ENCODE measurements at regions not wholly inside any gene's neighbourhood (a gene's known extent, or its start where the extent isn't known, plus 50 kb on each side); places are given as distances from the start of the nearest gene placed in this dataset.

DNA sequence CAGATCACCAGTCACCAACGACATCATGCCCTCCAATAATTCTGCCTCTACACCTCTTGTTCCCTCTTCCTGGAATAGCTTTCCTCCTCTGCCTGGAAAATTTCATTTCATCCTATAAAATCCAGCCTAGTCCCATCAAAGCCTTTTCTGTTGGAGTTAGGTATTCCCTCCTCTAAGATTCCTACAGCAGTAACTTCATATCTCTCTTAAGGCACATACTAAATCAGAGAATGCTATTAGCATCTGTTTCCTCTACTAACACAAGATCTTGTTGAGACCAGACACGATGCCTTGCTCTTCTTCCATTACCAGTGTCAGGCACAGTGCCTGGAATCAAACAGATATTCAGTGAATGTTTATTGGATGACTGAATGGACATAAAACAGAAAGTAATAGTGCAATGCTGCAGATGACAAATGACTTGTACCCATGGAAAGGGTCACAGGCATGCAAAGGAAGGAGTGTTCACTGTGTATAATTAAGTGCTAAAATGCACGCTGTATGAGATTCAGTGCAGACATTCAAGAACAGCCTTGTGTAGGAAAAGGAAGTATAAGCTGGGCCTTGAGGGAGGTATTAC lies 342.0 kb upstream of the ACVR2A start:
- no peak for DNase-seq (ENCODE audit: low spot score)

DNA sequence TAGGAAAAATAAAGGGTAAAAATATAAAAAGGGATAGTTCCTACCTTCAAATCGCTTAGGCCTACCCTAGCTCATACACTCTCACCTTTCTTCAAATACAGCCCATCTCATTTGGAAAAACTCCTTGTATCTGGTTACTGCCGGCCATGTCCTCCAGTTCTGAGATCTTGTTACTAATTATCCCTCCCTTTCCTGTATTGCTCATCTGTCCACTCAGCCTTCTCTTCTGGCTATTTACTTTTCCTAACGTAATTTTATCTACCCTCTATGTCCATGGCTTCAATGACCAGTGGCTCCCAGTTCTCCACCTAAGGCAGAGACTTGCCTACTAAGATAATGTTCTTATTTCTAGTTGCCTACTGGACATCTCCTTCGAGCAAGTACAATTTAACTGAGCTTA lies 342.9 kb upstream of the ACVR2A start:
- DNase-seq (ENCODE audit: low spot score) = no peak

DNA sequence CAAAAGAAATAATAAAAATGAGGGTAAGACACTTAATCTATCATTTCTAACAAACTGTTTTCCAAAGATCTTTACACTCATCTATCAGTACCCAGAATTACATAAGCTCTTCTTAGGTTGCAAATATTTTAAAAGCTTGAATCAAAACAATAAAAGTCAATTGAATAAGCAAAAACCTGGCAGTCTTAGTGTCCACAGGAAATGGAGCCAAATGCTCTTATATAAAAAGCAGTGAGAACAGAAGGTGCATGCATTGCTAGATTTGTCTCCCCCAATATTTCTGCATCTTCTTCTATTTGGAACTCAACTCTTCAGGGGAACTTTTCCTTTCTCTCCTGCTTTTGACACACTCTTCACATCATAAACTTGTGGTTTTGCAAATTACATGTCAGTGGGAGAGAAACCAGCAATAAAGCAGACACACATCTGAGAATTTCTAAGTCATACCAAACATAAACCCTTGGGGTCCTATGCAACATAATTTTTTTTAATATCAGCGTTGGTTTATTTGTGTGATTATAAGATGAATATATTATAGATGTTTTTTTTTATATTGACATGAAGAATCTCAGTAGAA lies 343.9 kb upstream of the ACVR2A start:
- no peak for DNase-seq (ENCODE audit: low spot score)

GRCh38 chr2:147500229-147500628 lies 344.6 kb upstream of the ACVR2A start:
- no peak for DNase-seq (ENCODE audit: low spot score)

DNA sequence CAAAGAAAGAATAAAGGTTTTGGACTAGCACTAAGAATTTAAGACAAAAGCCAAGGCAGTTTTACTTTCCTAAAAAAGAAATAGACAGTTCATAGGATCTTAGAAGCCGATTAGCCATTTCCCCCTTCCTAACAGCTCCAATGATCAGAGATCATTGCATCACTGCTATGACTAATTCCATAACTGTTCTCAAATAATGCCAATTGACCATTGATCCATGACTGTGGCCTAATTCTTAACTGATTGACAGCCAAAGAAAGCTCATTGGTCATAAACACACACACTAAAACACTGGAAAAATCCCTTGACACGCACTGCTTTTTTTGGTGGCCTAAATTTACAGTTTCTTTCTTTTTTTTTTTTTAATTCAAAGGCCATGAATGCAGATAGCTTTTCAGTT lies 345.0 kb upstream of the ACVR2A start:
- DNase-seq (ENCODE audit: low spot score) = no peak

DNA sequence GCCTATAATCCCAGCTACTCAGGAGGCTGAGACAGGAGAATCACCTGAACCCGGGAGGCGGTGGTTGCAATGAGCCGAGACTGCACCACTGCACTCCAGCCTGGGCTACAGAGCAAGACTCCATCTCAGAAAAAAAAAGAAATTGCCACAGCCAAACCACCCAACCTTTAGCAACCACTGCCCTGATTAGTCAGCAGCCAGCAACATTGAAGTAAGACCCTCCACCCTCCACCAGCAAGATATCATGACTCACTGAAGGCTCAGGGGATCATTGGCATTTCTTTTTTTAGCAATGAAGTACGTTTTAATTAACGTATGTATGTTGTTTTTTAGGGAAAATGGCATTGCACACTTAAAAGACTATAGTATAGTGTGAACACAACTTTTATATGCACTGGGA lies 349.1 kb upstream of the ACVR2A start:
- DNase-seq (ENCODE audit: low spot score) = no peak

DNA sequence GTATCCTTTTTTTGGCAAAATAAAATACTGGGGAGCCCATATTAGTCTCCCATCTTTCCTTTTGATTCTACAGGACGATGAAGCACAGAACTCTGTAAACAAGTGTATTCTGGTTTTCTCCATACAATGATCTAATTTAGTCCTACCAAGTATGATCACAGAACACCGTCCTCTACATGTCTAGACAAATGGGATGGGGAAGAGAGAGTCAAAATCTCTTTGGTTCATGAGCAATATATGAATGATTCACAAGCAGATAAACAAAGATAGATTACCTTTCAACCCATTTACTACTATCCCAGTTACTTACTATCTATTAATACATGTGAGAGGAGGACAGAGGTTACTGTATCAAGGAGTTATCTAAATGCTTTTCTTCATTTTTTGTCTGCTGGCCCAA lies 352.4 kb upstream of the ACVR2A start:
- no peak for DNase-seq (ENCODE audit: low spot score)

DNA sequence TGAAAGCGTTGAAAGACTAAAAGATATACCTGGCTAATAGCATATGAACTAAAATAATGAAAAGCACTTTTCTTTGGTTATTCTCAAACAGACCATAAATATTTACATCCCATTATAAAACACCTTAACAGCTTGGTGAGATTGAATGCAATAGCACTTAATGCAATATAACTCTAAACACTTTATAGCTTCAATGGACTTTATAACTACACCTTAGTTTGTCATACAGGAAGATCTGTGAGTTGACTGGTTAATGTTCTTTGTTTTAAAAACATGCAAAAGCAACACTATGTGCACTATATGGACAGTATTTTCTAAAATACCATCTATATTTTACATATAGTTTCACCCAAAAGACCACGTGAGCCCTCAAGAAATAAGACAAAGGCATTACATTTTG lies 353.3 kb upstream of the ACVR2A start:
- DNase-seq (ENCODE audit: low spot score) = no peak

- no peak for DNase-seq (ENCODE audit: low spot score)
Observed at GRCh38 chr2:147490401-147491261, 354.2 kb upstream of the ACVR2A start.

DNA sequence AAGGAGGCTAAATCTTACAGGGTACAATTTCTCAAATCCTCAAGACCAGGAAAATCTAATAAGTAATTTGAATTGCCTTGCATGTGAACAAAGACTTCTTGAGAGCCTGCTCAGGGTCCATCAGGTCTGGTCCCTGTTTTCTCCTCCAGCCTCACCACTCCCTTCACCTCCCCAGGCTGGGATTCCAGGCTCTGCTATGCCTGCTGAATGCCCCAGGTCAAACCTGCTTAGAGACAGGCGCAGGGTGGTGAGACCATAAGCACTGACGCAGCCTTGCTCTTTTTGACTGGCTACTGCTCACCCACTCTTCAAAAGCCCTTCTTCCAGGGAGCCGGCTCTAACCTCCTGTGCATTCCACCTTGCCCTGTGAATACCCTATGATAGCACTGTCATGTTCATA lies 356.4 kb upstream of the ACVR2A start:
- DNase-seq (ENCODE audit: low spot score) = no peak

DNA sequence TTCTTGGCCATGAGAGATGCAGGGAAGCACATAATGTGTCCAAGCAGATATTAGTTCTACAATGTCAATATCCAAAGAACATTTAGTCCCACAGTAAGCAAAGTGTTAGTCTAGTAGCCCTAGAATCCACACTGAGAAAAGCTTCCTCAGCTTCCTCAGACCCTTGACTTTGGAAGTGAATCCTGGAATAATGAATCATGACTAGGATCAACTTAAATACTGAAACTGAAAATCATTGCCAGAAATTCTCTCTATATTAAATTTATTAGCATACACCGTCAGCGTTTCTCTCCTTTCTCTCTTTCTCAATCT lies 356.9 kb upstream of the ACVR2A start:
- no peak for DNase-seq (ENCODE audit: low spot score)

GRCh38 chr2:147487286-147487977 lies 357.4 kb upstream of the ACVR2A start:
- no peak for DNase-seq (ENCODE audit: low spot score)

- no peak for DNase-seq (ENCODE audit: low spot score)
Observed at GRCh38 chr2:147485210-147485851, 359.5 kb upstream of the ACVR2A start.

- DNase-seq (ENCODE audit: low spot score) = no peak
Observed at GRCh38 chr2:147483911-147484310, 360.9 kb upstream of the ACVR2A start.

- no peak for DNase-seq (ENCODE audit: low spot score)
Observed at GRCh38 chr2:147482916-147483669, 361.7 kb upstream of the ACVR2A start.

DNA sequence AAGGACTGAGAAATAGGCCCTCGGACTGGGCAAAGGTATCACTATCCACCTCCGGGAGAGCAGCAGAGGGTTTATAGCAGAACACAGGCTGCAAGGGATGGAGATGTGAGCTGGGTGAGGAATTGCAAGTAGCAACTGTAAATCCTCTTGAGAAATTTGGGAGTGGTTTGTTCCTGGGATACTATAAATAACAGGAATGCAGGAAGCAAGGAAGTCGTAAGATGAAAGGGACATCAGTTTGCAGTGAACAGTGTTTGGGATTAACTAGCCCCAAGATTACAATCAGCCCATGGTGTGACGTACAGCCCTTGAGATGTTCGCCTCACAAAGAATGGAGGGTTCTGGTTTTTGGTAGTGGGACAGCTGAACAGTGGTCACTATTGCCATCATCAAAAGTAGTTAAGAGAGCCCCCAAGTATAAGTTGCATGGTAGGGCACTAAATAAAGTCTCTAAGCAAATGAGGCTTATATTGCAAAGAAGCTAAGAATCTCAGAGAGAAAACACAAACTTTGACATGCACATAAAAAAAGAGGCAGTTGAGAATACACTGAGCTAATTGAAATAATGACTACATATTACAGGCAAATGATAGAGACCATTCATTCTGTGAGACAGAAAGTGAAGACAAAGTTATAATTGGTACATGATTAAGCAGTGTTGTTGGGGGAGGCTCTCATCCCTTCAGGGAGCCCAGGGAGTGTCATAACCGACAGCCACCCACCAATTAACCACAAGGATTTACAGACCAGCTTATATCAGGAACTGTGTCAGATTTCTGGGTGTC lies 362.5 kb upstream of the ACVR2A start:
- peak; percentile 26 for DNase-seq (ENCODE audit: low spot score)

DNA sequence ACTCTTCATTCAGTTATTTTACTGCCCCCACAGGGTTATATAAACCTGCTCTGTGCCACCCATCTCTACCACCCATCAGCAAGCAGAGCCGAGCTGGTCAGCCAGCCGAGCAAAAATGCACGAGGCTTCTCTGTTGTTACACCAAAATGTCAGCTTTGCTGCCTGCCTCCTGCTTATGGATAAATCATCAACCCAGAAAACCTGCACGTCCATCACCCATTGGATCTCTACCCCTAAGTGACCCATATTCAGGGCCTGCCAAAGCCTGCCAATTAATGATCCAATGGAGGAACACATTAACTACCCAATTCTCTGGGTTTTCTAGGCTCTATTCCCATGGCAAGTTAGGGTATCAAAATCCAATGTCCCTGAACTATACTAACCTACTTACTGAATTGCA lies 365.5 kb upstream of the ACVR2A start:
- no peak for DNase-seq (ENCODE audit: low spot score)

GRCh38 chr2:147473075-147473474 lies 371.8 kb upstream of the ACVR2A start:
- DNase-seq (ENCODE audit: low spot score) = no peak

DNA sequence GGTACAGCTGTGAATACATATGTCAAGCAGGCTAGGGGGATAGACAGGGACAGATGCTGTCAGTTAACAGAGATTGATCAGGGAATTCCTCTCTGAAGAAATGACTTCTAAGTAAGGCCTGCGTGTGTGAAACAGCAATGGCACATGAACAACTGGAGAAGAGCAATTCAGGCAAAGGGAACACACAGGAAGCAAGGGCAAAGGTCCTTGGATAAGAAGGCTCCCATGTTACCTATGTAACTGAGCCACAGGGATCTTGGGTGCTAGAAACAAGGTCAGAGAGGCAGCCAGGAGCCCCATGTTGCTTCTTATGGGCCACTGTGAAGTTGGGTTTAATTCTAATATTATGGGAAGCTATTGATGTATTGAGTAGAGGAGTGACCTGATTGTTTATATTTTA lies 373.7 kb upstream of the ACVR2A start:
- no peak for DNase-seq (ENCODE audit: low spot score)

DNA sequence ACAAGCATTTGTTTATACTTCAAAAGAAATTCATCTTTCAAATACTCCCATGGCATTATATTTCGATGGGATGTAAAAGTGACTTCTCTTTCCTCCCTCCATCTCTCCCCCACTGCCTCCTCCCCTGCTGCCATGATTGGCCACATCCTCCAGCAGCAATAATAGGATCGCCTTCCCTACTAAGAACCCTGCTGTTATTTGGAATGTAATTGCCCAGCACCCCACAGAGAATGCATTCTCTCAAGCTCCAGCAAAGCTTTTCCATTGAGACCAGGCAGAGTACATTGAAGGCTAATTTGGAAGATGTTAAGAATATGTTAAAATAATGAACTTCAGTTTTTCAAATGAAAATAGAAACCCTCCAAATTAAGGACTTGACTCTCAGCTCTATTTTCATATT lies 375.4 kb upstream of the ACVR2A start:
- DNase-seq (ENCODE audit: low spot score) = no peak

DNA sequence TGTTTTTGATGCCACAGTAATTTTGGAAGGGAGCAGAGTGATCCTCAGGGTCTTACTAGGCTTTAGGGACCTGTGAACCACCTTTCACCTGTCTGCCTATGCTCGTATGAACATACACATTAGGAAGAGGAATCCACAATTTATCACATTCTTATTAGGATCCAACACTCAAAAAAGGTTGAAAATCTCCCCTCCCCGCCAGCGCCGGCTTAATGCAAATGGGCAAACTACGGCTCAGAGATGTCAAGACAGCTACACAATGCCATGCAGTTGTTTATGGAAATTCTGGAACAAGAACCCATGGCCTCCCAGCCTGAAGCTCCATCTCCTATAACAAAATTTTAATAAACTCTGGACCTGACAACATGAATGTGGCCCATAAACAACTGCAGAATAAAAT lies 375.9 kb upstream of the ACVR2A start:
- DNase-seq (ENCODE audit: low spot score) = no peak
